Transverse colon (tissue), 3 donors: ENCODE measurements at regions not wholly inside any gene's neighbourhood (a gene's known extent, or its start where the extent isn't known, plus 50 kb on each side); places are given as distances from the start of the nearest gene placed in this dataset.

ENCODE experiments used
- POLR2A ChIP-seq: fragments of 450-650 bp; IDR thresholded peaks from one replicate; pipeline ENCODE4 v1.6.1; 2016; ENCODE audit warnings: antibody characterized with exemption, mild to moderate bottlenecking, moderate library complexity
- TF ChIP-seq, protein P1 (sequence below), 5 experiments: fragments of 200-600 bp in 3 of 5; fragments of 450-650 bp in 2 of 5; sonication (generic) in 3 of 5; IDR thresholded peaks; 1 replicate in 2 of 5; 2 replicates in 3 of 5; pipeline ENCODE4 v1.5.1; 2016 to 2017; ENCODE audit warnings: antibody characterized with exemption in 5 of 5, inconsistent platforms in 3 of 5, mild to moderate bottlenecking in 2 of 5, moderate library complexity in 1 of 5

DNA sequence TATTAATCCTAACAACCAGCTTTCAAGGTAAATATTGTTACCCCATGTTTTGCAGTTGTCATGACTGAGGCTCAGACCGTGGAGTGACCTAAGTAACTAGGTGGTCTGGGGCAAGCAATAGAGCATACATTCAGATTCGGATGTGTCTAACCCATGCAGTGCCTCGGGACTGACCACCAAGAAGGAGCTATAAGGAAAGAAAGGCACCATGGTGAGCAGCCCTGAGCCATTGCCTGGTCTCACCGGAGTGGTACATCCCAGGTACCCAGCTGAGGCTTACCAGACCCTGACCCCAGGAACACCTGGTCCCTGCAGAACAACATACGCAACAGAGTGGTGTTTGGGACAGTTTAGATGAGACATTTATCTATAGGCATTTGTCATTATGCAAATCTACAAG, 175.5 kb upstream of the ZMIZ1 start:
- TF ChIP-seq POLR2A = no peak
- TF ChIP-seq, protein P1, sequence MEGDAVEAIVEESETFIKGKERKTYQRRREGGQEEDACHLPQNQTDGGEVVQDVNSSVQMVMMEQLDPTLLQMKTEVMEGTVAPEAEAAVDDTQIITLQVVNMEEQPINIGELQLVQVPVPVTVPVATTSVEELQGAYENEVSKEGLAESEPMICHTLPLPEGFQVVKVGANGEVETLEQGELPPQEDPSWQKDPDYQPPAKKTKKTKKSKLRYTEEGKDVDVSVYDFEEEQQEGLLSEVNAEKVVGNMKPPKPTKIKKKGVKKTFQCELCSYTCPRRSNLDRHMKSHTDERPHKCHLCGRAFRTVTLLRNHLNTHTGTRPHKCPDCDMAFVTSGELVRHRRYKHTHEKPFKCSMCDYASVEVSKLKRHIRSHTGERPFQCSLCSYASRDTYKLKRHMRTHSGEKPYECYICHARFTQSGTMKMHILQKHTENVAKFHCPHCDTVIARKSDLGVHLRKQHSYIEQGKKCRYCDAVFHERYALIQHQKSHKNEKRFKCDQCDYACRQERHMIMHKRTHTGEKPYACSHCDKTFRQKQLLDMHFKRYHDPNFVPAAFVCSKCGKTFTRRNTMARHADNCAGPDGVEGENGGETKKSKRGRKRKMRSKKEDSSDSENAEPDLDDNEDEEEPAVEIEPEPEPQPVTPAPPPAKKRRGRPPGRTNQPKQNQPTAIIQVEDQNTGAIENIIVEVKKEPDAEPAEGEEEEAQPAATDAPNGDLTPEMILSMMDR (IDR thresholded peaks at IDR 0.05) = no peak
